Neural cell (in vitro differentiated cells): ENCODE measurements at regions not wholly inside any gene's neighbourhood (a gene's known extent, or its start where the extent isn't known, plus 50 kb on each side); places are given as distances from the start of the nearest gene placed in this dataset.

Experiments used
- EP300 ChIP-seq: fragments of 450-650 bp; conservative IDR thresholded peaks from 2 replicates; pipeline ENCODE4 v1.6.1; 2014; ENCODE audit warnings: antibody characterized with exemption, mild to moderate bottlenecking, moderate library complexity; ENCODE audit not compliant: poor library complexity, severe bottlenecking
- EZH2 ChIP-seq: fragments of 200-600, 300-800 bp; shearing (Covaris generic), sonication (generic); IDR thresholded peaks from 2 replicates; pipeline ENCODE4 v1.6.1; 2014; ENCODE audit warnings: antibody characterized with exemption, low read length, borderline replicate concordance, mild to moderate bottlenecking; ENCODE audit not compliant: insufficient read depth, poor library complexity, severe bottlenecking
- MXI1 ChIP-seq: fragments of 450-650 bp; conservative IDR thresholded peaks from 2 replicates; pipeline ENCODE4 v1.6.1; 2014; ENCODE audit warnings: antibody characterized with exemption, mild to moderate bottlenecking; ENCODE audit not compliant: poor library complexity, severe bottlenecking
- POLR2AphosphoS5 ChIP-seq: IDR thresholded peaks from 2 replicates; pipeline ENCODE4 v1.6.1; 2012
- SMC3 ChIP-seq: fragments of 450-650 bp; conservative IDR thresholded peaks from 2 replicates; pipeline ENCODE4 v1.6.1; 2014; ENCODE audit warnings: antibody characterized with exemption, mild to moderate bottlenecking, moderate library complexity; ENCODE audit not compliant: poor library complexity
- TAF1 ChIP-seq: IDR thresholded peaks from 2 replicates; pipeline ENCODE4 v1.6.1; 2012; ENCODE audit warnings: low read depth
- TF ChIP-seq, protein P1 (sequence below): fragments of 450-650 bp; IDR thresholded peaks from 2 replicates; pipeline ENCODE4 v1.5.1; 2014; ENCODE audit warnings: antibody characterized with exemption, mild to moderate bottlenecking, moderate library complexity; ENCODE audit not compliant: poor library complexity, severe bottlenecking

DNA sequence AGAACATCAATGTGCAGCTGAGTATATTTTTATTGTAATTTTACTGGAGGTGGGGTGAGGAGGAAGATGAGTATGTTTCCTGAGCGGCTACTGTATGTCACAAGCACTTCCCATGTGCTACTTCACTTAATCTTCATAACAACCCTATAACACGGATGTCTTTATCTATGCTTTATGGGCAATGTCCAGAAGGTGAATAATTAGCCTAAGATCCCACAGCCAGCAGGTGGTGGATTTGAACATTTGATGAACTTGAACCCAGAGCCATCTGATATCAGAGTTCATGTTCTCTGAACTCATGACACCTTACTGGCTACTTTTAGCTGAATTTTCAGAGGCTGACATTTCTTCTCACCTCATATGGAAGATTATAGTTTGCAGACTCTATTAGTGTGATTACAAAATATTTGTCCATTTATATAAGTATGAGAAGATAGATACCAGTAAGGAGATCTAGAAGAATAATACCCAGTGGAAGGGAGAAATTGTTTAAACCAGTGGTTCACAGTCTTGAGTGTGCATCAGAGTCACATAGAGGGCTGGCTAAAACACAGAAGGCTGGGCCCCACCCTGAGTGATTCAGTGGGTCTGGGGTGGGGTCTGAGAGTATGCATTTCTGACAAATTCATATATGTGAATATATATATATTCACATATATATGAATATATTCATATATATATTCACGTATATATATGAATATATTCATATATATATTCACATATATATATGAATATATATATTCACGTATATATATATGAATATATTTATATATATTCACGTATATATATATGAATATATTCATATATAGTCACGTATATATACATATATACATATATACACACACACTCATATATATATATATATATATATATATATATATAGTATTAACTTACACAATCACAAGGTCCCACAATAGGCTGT is 164.4 kb upstream of the NR3C1 start:
- TF ChIP-seq, protein P1, sequence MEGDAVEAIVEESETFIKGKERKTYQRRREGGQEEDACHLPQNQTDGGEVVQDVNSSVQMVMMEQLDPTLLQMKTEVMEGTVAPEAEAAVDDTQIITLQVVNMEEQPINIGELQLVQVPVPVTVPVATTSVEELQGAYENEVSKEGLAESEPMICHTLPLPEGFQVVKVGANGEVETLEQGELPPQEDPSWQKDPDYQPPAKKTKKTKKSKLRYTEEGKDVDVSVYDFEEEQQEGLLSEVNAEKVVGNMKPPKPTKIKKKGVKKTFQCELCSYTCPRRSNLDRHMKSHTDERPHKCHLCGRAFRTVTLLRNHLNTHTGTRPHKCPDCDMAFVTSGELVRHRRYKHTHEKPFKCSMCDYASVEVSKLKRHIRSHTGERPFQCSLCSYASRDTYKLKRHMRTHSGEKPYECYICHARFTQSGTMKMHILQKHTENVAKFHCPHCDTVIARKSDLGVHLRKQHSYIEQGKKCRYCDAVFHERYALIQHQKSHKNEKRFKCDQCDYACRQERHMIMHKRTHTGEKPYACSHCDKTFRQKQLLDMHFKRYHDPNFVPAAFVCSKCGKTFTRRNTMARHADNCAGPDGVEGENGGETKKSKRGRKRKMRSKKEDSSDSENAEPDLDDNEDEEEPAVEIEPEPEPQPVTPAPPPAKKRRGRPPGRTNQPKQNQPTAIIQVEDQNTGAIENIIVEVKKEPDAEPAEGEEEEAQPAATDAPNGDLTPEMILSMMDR: no peak
- TF ChIP-seq EP300 (no peak), SMC3 (no peak), EZH2 (no peak), POLR2AphosphoS5 (no peak), TAF1 (no peak), MXI1 (no peak)
